GM18907 (cell line): ENCODE measurements at regions not wholly inside any gene's neighbourhood (a gene's known extent, or its start where the extent isn't known, plus 50 kb on each side); places are given as distances from the start of the nearest gene placed in this dataset.
A peak's percentile ranks its signal among the peaks of the same experiment; 100 is the strongest.
"Not testable (repeated sequence)": the region's sequence is repeated elsewhere in the genome, so short reads cannot be mapped to it uniquely, and the experiment has no call there.

ENCODE experiments used
- ATAC-seq: cut with Tn5 transposase; IDR thresholded peaks from one replicate; pipeline ENCODE4 v1.9.1; 2021; ENCODE audit warnings: mild to moderate bottlenecking, moderate library complexity; ENCODE audit not compliant: unreplicated experiment

DNA sequence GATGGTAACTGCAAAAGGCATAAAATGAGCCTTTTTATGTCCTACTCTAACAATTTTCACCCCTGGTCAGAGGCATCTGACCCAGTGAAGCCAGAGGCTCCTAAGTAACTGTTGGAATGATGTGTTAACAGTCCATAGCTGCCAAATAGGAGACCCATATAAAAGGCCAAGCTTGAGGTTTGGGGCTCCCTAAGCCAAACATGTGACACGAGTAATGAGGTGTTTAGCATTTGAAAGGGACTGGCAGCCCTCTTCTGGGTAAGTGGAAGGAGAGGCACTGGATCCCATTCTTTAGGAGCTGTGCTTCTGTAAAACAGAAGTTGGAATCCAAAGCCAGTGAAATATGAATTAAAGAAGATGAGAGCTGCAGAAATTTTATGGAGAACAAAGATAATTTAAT, 100.6 kb upstream of the PNPLA4 start:
- no peak for ATAC-seq

DNA sequence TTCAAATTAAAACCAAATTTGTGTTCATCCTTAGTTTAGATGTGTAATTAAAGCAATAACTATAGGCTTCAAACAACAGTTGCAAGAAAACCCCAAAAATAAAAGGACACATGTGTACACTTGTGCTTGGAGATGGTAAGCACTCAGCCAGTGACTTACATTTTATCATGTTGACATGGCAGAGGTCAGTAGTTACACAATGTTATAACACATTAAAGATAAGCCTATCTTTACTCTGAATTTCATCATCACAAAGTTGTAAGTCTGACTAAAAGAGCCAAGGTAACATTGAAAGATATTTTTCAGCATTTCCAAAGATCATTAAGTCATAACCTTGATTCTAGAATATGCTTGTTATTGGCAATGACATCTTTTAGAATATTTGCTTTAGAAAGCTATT, 98.5 kb upstream of the PNPLA4 start:
- ATAC-seq: no peak

DNA sequence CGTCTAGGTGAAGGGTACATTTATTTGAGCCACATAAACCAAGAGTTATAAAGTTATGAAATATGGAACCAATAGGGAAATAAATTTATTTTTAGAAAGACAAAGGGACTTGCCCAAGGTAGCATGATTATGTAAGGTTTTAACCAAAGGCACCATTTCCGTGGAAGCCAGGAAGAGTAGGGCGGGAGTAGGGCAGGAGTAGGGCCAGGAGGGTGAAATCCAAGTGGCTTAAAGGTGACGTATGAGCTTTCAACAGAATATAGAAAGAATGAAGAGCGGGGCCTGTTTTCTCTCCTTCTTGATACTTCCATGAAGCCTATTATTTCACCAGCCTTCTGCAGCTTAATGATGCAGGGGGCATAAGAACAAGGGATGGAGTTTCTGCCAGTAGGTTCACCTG, 91.7 kb upstream of the PNPLA4 start:
- no peak for ATAC-seq

DNA sequence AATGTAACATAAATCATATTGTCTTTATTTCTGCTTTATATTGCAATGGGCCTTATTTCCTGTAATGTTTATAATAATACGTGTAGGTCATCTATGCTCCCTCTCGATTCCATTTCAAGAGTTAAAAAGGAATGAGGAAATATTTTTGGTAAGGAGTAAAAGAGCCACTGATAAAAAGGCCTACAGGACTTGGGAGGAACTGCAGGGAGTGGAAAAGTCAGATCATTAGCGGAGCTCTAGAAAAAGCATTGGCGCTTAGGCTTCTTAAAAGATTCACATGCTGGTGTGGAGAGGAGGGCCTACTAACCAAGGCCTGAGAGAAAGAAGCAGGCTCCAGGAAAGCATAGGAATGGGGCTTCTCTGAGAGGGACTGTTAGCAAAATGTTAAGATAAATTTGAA, 82.9 kb upstream of the PNPLA4 start:
- no peak for ATAC-seq

DNA sequence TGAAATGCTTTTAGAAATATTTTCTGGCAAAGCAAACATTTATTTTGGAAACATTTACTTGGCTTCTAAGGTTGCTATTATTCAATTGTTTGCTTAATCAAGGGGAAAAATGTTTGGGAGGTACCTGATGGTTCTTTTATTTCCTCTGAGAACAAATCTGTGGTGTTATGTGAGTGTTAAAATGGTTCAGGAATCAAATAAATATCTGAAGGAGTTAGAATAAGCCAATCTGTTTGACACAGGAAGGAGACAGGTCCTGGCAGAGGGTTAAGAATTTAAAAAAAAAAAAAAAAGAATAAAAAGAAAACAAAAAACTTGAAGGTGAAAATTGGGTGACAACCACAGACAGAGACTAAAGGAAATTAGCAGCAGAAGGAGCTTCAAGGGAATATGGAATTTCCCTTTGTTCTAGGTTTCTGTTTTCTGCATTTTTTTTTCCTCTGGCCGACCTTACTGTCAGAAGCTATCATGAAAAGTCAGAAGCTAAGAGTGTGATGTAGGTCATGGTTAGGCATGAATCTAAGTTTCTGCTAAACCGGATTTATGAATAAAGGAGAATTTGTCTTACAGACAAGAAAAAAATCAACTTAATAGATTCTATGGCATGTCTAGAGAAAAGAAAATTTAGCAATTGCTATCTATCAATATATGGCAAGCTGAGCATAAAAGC, 78.6 kb upstream of the PNPLA4 start:
- ATAC-seq: no peak

DNA sequence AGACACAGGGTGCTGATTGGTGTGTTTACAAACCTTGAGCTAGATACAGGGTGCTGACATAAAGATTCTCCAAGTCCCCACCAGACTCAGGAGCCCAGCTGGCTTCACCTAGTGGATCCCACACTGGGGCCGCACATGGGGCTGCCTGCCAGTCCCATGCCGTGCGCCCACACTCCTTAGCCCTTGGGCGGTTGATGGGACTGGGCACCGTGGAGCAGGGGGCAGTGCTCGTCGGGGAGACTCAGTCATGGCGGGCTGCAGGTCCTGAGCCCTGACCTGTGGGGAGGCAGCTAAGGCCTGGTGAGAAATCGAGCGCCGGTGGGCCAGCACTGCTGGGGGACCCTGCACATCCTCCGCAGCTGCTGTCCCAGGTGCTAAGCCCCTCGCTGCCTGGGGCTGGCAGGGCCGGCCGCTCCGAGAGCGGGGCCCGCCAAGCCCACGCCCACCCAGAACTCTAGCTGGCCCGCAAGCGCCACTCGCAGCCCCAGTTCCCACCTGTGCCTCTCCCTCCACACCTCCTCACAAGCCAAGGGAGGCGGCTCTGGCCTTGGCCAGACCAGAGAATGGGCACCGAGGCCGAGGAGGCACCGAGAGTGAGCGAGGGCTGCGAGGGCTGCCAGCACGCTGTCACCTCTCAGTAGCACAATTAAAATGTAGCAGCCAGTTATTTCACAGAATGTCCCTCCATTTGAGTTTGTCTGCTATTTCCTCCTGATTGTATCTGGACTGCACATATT, 76.1 kb upstream of the PNPLA4 start:
- ATAC-seq: no peak

DNA sequence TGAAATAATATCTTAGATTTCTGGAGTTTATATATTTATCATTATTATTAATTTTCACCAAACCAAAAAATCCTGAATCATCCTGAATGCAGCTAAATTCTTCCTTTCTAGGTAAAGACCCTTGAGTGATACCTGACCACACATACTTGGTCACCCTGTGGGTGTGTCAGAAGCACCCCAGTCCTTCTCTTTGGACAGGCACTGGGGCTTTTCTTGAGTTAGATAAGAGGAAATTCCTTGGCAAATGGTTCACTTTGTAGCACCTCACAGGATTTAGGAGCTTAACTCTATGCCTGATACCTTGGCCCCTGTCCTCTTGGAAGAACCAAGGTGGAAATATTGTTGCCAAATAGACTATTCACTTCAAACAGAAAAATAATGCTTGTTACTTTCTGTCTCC, 69.6 kb upstream of the PNPLA4 start:
- ATAC-seq: no peak

DNA sequence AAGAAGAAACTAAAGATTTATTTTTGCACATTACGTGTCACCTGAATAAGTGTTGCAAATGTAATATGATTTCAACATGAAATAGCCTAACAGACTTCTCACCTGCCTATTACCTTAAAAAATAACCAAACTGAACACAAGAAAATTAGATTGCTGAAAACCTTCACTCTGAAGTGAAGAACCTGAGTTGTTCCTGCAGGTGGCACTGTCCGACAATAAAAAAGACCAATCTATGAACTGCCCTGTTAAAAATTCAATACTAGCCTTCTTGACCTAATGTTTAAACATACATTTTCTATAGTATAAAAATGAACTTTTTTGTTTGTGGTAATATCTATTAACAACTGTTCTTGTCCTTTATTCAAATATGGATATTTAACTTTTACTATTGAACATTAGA, 69.2 kb upstream of the PNPLA4 start:
- ATAC-seq: peak; percentile 76

DNA sequence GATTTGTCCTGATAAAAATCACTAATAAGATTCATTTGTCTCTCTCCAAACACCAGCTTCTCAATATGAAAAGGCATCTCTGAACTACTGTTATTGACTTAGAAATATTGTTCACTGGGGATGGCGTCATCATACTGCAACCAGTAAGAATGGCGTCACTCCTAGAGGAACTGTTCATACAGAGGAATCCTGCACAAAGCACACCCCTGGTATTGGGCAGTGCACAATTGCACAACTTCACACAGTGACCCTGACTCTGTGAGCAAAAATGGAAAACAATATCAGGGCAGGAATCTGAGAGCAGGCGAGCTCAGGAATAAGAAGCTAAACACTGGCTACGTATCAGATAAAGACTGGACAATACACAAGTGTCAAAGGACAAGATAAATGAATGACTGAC, 66.7 kb upstream of the PNPLA4 start:
- no peak for ATAC-seq

DNA sequence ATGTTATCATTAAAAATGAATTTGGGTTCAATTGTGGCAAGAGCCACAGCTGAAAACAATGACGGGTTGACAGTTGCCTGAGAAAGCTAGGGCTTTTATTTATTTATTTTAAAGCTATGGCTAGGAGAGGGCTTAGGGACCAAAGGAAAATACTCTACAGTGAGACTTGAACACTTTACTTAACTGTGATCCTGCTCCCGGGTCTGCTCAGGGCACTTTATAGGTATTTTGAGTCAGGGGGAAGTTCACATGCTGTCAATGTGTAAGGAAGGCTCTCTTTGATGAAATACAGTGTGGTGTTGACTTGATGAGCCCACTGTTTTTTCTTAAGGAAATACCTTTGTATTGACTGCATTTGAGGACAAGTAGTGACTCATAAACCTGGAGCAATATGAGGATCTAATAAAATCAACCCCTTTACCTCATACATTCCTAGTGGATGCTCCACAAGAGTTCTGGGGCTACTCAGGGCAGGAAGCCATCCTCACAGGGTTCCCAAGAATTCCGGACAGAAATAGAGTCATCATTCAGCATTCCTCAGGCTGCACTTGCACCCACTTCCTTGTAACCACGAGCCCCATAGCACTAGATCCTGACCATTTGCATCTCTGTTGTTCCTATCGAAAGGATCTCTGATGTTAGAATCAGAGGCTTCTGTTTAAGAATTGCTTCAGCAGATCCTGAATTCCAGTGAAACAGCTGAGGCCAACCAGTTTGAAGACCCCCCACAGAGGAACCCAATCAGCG, 61.0 kb upstream of the PNPLA4 start:
- ATAC-seq: not testable (repeated sequence)

DNA sequence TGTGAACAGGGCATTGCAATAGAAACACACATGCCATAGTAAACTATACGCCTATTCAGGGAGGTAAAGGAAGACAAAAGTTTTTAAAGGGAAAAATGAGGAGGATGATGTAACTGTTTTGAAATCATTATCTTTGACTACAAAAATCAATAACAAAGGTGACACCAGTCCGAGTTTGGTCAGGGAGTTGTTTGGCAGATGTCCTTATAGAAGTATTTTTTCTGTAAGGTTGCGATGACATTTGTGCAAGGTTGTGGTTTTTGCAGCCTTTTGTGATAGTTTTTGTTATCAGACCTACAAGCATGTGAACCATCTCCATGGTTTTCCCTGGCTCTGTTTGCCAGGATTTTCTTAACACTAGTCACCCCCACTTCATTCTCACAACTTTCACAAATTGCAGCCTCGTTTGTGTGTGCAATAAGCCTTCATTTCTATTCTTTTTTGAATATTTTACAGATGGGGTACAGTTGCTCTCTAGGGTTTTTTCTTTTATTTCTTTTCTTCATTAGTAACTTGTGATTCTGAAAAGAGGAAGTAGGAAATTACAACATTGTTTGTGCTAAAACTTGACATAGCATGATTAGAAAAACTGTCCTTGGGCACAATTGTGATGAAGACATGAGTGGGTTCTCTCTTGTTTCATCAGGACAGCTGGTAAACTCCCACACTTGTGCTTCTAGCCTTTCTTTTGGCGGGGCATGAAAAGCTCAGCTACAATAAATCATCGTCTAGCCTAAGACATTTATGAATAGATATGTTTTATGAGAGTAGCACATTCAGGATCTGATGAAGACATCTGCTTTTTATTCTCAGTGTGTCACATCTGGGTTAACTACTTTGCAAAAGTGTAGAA, 60.2 kb upstream of the PNPLA4 start:
- ATAC-seq: peak; percentile 44

DNA sequence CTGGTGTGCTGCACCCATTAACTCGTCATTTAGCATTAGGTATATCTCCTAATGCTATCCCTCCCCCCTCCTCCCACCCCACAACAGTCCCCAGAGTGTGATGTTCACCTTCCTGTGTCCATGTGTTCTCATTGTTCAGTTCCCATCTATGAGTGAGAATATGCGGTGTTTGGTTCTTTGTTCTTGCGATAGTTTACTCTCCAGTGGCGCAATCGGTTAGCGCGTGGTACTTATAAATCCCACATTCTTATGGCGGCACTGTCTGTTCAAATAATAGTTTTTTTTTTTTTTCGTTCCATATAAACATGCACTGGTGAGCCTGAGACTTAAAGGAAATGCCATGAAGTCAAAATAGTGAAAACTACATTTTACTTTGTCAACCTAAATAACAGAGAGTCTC, 59.5 kb upstream of the PNPLA4 start:
- ATAC-seq: not testable (repeated sequence)

DNA sequence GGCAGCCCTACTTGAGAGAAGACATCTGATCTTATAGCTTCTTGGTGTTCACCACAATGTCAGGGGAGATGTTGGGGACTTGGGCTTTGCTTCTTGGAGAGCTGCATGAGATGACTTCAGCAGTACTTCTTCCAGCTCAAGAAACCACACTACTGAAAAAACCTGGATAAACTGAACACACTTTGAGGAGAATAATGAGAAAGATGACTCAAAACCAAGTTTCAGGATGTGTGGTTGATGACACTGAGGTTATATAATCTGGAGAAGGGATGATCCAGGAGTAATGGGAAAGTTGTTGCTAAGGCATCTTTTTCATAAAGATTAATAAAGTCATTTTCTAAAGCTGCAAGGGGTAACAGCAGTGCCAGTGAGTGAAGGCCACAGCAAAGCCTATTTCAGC, 58.4 kb upstream of the PNPLA4 start:
- ATAC-seq: no peak

DNA sequence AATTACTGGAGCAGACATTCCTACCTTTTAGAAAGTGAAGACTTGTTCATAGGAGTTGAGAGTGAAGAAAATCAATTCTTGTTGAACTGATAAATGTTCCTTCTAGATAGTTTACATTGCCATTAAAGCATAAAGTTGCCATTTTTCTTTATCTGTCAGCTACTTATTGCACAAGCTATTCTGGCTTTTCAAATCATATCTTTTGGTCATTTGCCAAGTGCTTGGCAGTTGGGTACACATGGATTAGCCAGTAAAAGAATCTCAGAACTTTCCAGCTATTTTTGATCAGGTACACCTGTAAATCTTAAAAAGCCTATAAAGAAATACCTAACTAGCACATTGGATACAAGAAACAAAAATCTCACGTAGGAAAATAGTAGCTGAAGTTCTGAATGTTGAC, 56.4 kb upstream of the PNPLA4 start:
- no peak for ATAC-seq
